ENCODE measurements at regions not wholly inside any gene's neighbourhood (a gene's known extent, or its start where the extent isn't known, plus 50 kb on each side); places are given as distances from the start of the nearest gene placed in this dataset.

GRCh38 chr14:61179796-61180398, 101.2 kb downstream of the TMEM30B start:
- Mint-ChIP-seq H3K9me3 (peaks cover 2% of the 10 kb centered on the region), H3K4me1 (peaks cover 48% of the 10 kb centered on the region), H3K27me3 (ENCODE audit: low read depth, poor library complexity) (peaks cover 3% of the 10 kb centered on the region), H3K4me3 (no peak overlapping the region), H3K36me3 (ENCODE audit: low read depth) (no peaks in the 10 kb centered on the region), H3K27ac (peak overlapping the region; percentile 45)
- DNase-seq, result no peak
- TF ChIP-seq, protein P1, sequence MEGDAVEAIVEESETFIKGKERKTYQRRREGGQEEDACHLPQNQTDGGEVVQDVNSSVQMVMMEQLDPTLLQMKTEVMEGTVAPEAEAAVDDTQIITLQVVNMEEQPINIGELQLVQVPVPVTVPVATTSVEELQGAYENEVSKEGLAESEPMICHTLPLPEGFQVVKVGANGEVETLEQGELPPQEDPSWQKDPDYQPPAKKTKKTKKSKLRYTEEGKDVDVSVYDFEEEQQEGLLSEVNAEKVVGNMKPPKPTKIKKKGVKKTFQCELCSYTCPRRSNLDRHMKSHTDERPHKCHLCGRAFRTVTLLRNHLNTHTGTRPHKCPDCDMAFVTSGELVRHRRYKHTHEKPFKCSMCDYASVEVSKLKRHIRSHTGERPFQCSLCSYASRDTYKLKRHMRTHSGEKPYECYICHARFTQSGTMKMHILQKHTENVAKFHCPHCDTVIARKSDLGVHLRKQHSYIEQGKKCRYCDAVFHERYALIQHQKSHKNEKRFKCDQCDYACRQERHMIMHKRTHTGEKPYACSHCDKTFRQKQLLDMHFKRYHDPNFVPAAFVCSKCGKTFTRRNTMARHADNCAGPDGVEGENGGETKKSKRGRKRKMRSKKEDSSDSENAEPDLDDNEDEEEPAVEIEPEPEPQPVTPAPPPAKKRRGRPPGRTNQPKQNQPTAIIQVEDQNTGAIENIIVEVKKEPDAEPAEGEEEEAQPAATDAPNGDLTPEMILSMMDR (IDR thresholded peaks at IDR 0.05), result no peak

DNA sequence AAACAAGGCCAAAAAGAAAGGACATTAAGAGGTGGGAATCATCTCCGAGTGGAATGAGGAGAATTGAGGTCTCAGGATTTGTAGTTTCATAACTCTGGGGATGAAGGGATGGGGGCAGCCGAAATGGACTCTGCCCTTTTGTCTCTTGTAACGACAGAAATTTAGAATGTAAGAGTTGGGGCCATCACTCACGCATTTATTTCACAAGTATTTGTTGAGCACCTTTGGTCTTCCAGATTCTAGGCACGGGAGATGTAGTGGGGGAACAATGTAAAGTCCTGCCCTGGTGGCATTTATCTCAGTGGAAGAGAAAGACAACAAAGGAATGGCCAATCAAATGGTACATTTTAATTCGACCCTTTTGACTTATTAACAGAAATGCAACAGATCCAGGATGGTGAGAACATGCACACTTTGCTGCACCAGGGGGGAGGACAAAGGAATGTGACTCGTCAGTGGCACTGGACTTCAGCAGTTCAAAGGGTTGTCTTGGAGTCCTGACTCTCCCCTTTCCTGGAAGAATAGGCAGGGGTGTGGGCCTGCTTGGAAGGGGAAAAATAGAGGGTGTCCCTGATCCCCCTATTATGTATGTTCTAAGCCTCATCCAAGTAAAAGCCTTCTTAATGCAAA, 102.0 kb downstream of the TMEM30B start:
- H3K27me3 Mint-ChIP-seq (ENCODE audit: low read depth, poor library complexity), result peaks cover 3% of the 10 kb centered on the region
- H3K4me3 Mint-ChIP-seq, result no peak overlapping the region
- H3K4me1 Mint-ChIP-seq, result peaks cover 48% of the 10 kb centered on the region
- peaks cover 8% of the 10 kb centered on the region for H3K9me3 Mint-ChIP-seq
- TF ChIP-seq, protein P1 (IDR thresholded peaks at IDR 0.05), result no peak
- H3K36me3 Mint-ChIP-seq (ENCODE audit: low read depth), result no peaks in the 10 kb centered on the region
- peak overlapping the region; percentile 74 for H3K27ac Mint-ChIP-seq
- DNase-seq, result no peak

DNA sequence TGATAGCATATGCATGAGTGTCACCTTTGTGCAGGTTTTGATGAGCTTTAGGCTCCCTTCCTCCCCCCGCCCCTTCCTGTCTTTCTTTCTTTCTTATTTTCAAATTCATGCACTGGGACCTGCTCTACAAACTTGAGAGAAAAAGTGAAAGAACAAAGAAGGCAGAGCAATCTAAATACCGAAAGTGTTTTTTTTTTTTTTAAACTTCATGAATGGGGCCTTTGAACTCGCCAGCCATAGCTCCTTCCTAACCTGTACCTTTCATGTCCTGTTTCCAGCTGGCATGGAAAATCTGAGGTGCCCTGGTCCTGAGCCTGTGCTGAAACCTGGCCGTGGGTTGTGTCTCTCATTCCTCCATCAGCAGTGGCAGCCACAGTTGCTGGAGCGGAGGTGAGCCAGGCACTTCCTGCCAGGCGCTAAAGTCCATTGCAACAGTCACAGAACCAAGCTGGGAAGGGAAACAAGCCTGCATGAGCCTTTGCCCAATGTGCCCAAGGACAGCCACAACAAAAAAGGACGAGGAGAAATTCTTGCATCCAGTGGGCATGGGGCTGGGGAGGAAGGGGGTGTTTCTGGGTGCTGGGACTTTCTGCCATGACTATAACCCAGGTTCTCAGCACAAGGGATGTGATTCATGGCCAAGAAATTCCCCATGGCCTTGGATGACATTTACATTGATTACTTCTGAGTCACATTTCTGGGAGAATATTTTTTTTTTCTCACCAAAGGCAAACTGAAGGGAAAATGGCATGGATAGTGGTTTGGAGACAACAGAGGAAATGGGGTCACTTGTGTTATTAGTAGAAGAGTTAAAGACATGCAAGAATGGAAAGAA, 102.7 kb downstream of the TMEM30B start:
- H3K4me3 Mint-ChIP-seq, result no peak overlapping the region
- H3K27ac Mint-ChIP-seq, result peak overlapping the region; percentile 74
- H3K27me3 Mint-ChIP-seq (ENCODE audit: low read depth, poor library complexity), result peaks cover 3% of the 10 kb centered on the region
- peaks cover 43% of the 10 kb centered on the region for H3K4me1 Mint-ChIP-seq
- TF ChIP-seq, protein P1 (IDR thresholded peaks at IDR 0.05), result no peak
- no peaks in the 10 kb centered on the region for H3K36me3 Mint-ChIP-seq (ENCODE audit: low read depth)
- DNase-seq, result no peak
- peaks cover 15% of the 10 kb centered on the region for H3K9me3 Mint-ChIP-seq

- Mint-ChIP-seq H3K4me1 (peaks cover 38% of the 10 kb centered on the region), H3K4me3 (no peak overlapping the region), H3K27me3 (ENCODE audit: low read depth, poor library complexity) (peaks cover 3% of the 10 kb centered on the region), H3K9me3 (peaks cover 24% of the 10 kb centered on the region), H3K36me3 (ENCODE audit: low read depth) (no peaks in the 10 kb centered on the region), H3K27ac (peak overlapping the region; percentile 37)
- no peak for DNase-seq
- TF ChIP-seq, protein P1 (IDR thresholded peaks at IDR 0.05), result no peak
Observed at GRCh38 chr14:61177279-61178225, 103.6 kb downstream of the TMEM30B start.

DNA sequence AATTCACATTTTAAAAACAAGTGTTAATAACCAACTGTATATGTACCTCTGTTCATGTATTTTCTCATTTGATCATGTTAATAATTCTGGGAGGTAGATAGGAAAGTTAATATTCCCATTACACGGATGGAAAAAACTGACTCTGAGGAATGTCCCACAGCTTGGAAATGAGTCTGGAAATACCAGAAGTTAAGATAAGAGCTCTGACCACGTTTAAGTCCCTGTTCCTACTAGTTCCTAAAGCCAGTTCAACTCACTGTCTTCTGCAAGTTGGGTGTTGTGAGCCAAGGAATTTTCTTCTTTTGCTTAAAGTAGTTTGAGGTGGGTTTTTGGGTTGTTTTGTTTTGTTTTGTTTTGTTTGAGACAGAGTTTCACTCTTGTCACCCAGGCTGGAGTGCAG, 104.5 kb downstream of the TMEM30B start:
- Mint-ChIP-seq H3K9me3 (peaks cover 26% of the 10 kb centered on the region), H3K4me1 (peaks cover 42% of the 10 kb centered on the region), H3K27me3 (ENCODE audit: low read depth, poor library complexity) (peaks cover 3% of the 10 kb centered on the region), H3K27ac (no peak overlapping the region), H3K36me3 (ENCODE audit: low read depth) (no peaks in the 10 kb centered on the region), H3K4me3 (no peak overlapping the region)
- no peak for DNase-seq
- TF ChIP-seq, protein P1 (IDR thresholded peaks at IDR 0.05), result no peak

All from nephron progenitor cell (in vitro differentiated cells).